Kidney (tissue), 13 donors: ENCODE measurements at regions not wholly inside any gene's neighbourhood (a gene's known extent, or its start where the extent isn't known, plus 50 kb on each side); places are given as distances from the start of the nearest gene placed in this dataset.

ENCODE experiments used
- DNase-seq, 5 donors: peaks; one replicate each; pipeline ENCODE4 v3.0.0-alpha.2; 2013 to 2020
- FAIRE-seq: peaks from 2 replicates; lab custom pipeline; 2012; peaks lifted over from hg19 to GRCh38; lab: Jason Lieb, UNC
- H3K27ac ChIP-seq, 2 donors: one replicate each; pipeline ENCODE4 v1.7.0; 2013; ENCODE audit warnings: low read depth in 2 of 2, low read length in 2 of 2, inconsistent platforms in 1 of 2
- H3K27me3 ChIP-seq: one replicate; pipeline ENCODE4 v1.7.1; 2013; ENCODE audit warnings: low read length, inconsistent platforms; ENCODE audit not compliant: control insufficient read depth, insufficient read depth
- H3K36me3 ChIP-seq, 3 donors: one replicate each; pipeline versions ENCODE4 v1.7.0 to v1.7.1; 2013; ENCODE audit warnings: low read length in 3 of 3, control low read depth in 1 of 3, inconsistent platforms in 1 of 3; ENCODE audit not compliant: insufficient read depth in 3 of 3, control insufficient read depth in 2 of 3
- H3K4me1 ChIP-seq, 3 donors: one replicate each; pipeline versions ENCODE4 v1.7.0 to v1.7.1; 2013; ENCODE audit warnings: low read length in 3 of 3, inconsistent platforms in 1 of 3, low read depth in 1 of 3; ENCODE audit not compliant: control insufficient read depth in 2 of 3, insufficient read depth in 2 of 3
- H3K4me3 ChIP-seq, 3 donors: one replicate each; pipeline versions ENCODE4 v1.7.0 to v1.8.1; 2013; ENCODE audit warnings: low read length in 3 of 3, control low read depth in 1 of 3, inconsistent platforms in 1 of 3
- H3K9ac ChIP-seq, 3 donors: one replicate each; pipeline versions ENCODE4 v1.7.0 to v1.7.1; 2013; ENCODE audit warnings: low read length in 3 of 3, control low read depth in 1 of 3, inconsistent platforms in 1 of 3
- H3K9me3 ChIP-seq, 3 donors: one replicate each; pipeline versions ENCODE4 v1.7.0 to v1.7.1; 2013; ENCODE audit warnings: low read length in 3 of 3, control low read depth in 1 of 3, inconsistent platforms in 1 of 3; ENCODE audit not compliant: control insufficient read depth in 2 of 3, insufficient read depth in 1 of 3
- CTCF ChIP-seq: IDR thresholded peaks from 3 replicates; pipeline ENCODE4 v1.5.1; 2012; ENCODE audit warnings: mild to moderate bottlenecking, moderate library complexity, borderline replicate concordance; ENCODE audit not compliant: insufficient read depth; ENCODE audit errors: extremely low read depth
- intact Hi-C: fragments of 100-400 bp; cut with DNase I; formaldehyde crosslinking; loops from one replicate; pipeline ENCODE4 v1.11.1; 2022
- donor health status: control.
- donor health status: control.
- donor health status: control.
- donor health status: control.
- donor health status: control.
- donor health status: DM: yes; HTN: yes; CAD: no.
- donor health status: Normal renal cell carcinoma (clear cell type).

- H3K9me3 ChIP-seq, result no peaks in the 10 kb centered on the region
- peak in 4 of 5 donors; percentile 51 to 72 (median 68) for DNase-seq
- H3K9ac ChIP-seq, result no peak overlapping the region
- intact Hi-C loops, result loop anchor here (5.0 kb wide), 1 partner anchor 508 kb away; no protein-coding TSS in a partner anchor
- H3K27me3 ChIP-seq, result no peaks in the 10 kb centered on the region
- no peak for TF ChIP-seq CTCF
- H3K36me3 ChIP-seq, result no peaks in the 10 kb centered on the region
- H3K27ac ChIP-seq, result no peak overlapping the region
- no peaks in the 10 kb centered on the region for H3K4me1 ChIP-seq
- H3K4me3 ChIP-seq, result no peak overlapping the region
- no peak for FAIRE-seq
Measured at GRCh38 chr9:90095682-90096081, 490.9 kb downstream of the GADD45G start.

GRCh38 chr9:90097237-90097636 is 492.4 kb downstream of the GADD45G start:
- intact Hi-C loops, result loop anchor here (5.0 kb wide), 1 partner anchor 510 kb away; no protein-coding TSS in a partner anchor
- no peak overlapping the region for H3K27ac ChIP-seq
- no peak for TF ChIP-seq CTCF
- H3K27me3 ChIP-seq, result no peaks in the 10 kb centered on the region
- FAIRE-seq (no peak), DNase-seq (no peak)
- no peaks in the 10 kb centered on the region for H3K9me3 ChIP-seq
- peaks cover 0 to under 1% (median 0%) of the 10 kb centered on the region in 3 donors for H3K4me1 ChIP-seq
- no peaks in the 10 kb centered on the region for H3K36me3 ChIP-seq
- no peak overlapping the region for H3K4me3 ChIP-seq
- H3K9ac ChIP-seq, result no peak overlapping the region

GRCh38 chr9:90098408-90098807 is 493.6 kb downstream of the GADD45G start:
- Histone ChIP-seq H3K27ac (no peak overlapping the region), H3K36me3 (no peaks in the 10 kb centered on the region), H3K27me3 (no peaks in the 10 kb centered on the region), H3K9me3 (no peaks in the 10 kb centered on the region), H3K9ac (no peak overlapping the region), H3K4me1 (peaks cover 0 to 5% (median 5%) of the 10 kb centered on the region in 3 donors), H3K4me3 (no peak overlapping the region)
- FAIRE-seq (no peak), DNase-seq (no peak)
- intact Hi-C loops, result loop anchor here (5.0 kb wide), 1 partner anchor 511 kb away; no protein-coding TSS in a partner anchor
- no peak for TF ChIP-seq CTCF
